ENCODE measurements at regions not wholly inside any gene's neighbourhood (a gene's known extent, or its start where the extent isn't known, plus 50 kb on each side); places are given as distances from the start of the nearest gene placed in this dataset.

- no peak for TF ChIP-seq CTCF (IDR thresholded peaks at IDR 0.05 in 2 of 3, conservative IDR thresholded peaks at IDR 0.05 in 1 of 3; ENCODE audit: borderline replicate concordance in 1 of 3, insufficient read depth in 1 of 3, low read depth in 2 of 3, low read length in 2 of 3)
- TF ChIP-seq SP1 (IDR thresholded peaks at IDR 0.05; ENCODE audit: low read depth), result no peak
- TF ChIP-seq, protein P1, sequence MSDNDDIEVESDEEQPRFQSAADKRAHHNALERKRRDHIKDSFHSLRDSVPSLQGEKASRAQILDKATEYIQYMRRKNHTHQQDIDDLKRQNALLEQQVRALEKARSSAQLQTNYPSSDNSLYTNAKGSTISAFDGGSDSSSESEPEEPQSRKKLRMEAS (IDR thresholded peaks at IDR 0.05), result no peak
- no peak for TF ChIP-seq EZH2 (IDR thresholded peaks at IDR 0.05)
- no peak for TF ChIP-seq CEBPB (IDR thresholded peaks at IDR 0.05; ENCODE audit: low read depth)
- TF ChIP-seq, protein P2, sequence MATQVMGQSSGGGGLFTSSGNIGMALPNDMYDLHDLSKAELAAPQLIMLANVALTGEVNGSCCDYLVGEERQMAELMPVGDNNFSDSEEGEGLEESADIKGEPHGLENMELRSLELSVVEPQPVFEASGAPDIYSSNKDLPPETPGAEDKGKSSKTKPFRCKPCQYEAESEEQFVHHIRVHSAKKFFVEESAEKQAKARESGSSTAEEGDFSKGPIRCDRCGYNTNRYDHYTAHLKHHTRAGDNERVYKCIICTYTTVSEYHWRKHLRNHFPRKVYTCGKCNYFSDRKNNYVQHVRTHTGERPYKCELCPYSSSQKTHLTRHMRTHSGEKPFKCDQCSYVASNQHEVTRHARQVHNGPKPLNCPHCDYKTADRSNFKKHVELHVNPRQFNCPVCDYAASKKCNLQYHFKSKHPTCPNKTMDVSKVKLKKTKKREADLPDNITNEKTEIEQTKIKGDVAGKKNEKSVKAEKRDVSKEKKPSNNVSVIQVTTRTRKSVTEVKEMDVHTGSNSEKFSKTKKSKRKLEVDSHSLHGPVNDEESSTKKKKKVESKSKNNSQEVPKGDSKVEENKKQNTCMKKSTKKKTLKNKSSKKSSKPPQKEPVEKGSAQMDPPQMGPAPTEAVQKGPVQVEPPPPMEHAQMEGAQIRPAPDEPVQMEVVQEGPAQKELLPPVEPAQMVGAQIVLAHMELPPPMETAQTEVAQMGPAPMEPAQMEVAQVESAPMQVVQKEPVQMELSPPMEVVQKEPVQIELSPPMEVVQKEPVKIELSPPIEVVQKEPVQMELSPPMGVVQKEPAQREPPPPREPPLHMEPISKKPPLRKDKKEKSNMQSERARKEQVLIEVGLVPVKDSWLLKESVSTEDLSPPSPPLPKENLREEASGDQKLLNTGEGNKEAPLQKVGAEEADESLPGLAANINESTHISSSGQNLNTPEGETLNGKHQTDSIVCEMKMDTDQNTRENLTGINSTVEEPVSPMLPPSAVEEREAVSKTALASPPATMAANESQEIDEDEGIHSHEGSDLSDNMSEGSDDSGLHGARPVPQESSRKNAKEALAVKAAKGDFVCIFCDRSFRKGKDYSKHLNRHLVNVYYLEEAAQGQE (IDR thresholded peaks at IDR 0.05; ENCODE audit: low read depth), result no peak
- TF ChIP-seq EZH2phosphoT487 (IDR thresholded peaks at IDR 0.05; ENCODE audit: borderline replicate concordance), result no peak
- TF ChIP-seq POLR2AphosphoS5 (IDR thresholded peaks at IDR 0.05; ENCODE audit: low read depth, low read length), result no peak
- no peak for TF ChIP-seq RAD21 (IDR thresholded peaks at IDR 0.05; ENCODE audit: low read depth)
These were observed 810.3 kb upstream of the ACO1 start for GRCh38 chr9:31574006-31574765.
